Hepatocyte (in vitro differentiated cells): ENCODE measurements at regions not wholly inside any gene's neighbourhood (a gene's known extent, or its start where the extent isn't known, plus 50 kb on each side); places are given as distances from the start of the nearest gene placed in this dataset.

Experiments
- DNase-seq: peaks from one replicate; pipeline ENCODE4 v3.0.0-alpha.2; 2016; ENCODE audit warnings: low spot score
- H2AFZ ChIP-seq: fragments of 200-600 bp; sonication (generic); 2 replicates; pipeline ENCODE4 v1.6.0; 2016; ENCODE audit warnings: antibody characterized with exemption, mild to moderate bottlenecking
- H3K27ac ChIP-seq: fragments of 200-600 bp; sonication (generic); 2 replicates; pipeline ENCODE4 v1.5.1; 2016; ENCODE audit warnings: mild to moderate bottlenecking
- H3K27me3 ChIP-seq: fragments of 200-600 bp; sonication (generic); 2 replicates; pipeline ENCODE4 v1.6.1; 2016
- H3K36me3 ChIP-seq: fragments of 200-600 bp; sonication (generic); replicated peaks from 2 replicates; pipeline ENCODE4 v1.5.1; 2016; ENCODE audit warnings: low read depth; ENCODE audit not compliant: insufficient read depth
- H3K4me1 ChIP-seq: fragments of 200-600 bp; sonication (generic); 2 replicates; pipeline ENCODE4 v1.5.1; 2016; ENCODE audit warnings: mild to moderate bottlenecking, moderate library complexity; ENCODE audit not compliant: insufficient read depth
- H3K4me2 ChIP-seq: fragments of 200-600 bp; sonication (generic); 2 replicates; pipeline ENCODE4 v1.6.0; 2016
- H3K4me3 ChIP-seq: fragments of 200-600 bp; sonication (generic); 2 replicates; pipeline ENCODE4 v1.5.1; 2016; ENCODE audit warnings: mild to moderate bottlenecking
- H3K79me2 ChIP-seq: fragments of 200-600 bp; sonication (generic); 2 replicates; pipeline ENCODE4 v1.6.0; 2017; ENCODE audit warnings: mild to moderate bottlenecking
- H3K9me2 ChIP-seq: fragments of 200-600 bp; sonication (generic); replicated peaks from 2 replicates; pipeline ENCODE4 v1.6.0; 2017; ENCODE audit warnings: mild to moderate bottlenecking; ENCODE audit not compliant: insufficient read depth
- H3K9me3 ChIP-seq: fragments of 200-600 bp; sonication (generic); 2 replicates; pipeline ENCODE4 v1.5.1; 2016; ENCODE audit warnings: low read depth, mild to moderate bottlenecking
- H4K20me1 ChIP-seq: fragments of 200-600 bp; sonication (generic); 2 replicates; pipeline ENCODE4 v1.6.0; 2016; ENCODE audit warnings: mild to moderate bottlenecking; ENCODE audit not compliant: insufficient read depth, poor library complexity, severe bottlenecking
- EZH2 ChIP-seq: fragments of 200-600 bp; sonication (generic); IDR thresholded peaks from 2 replicates; pipeline ENCODE4 v1.6.1; 2016; ENCODE audit warnings: antibody characterized with exemption, mild to moderate bottlenecking, borderline replicate concordance
- EZH2phosphoT487 ChIP-seq: fragments of 200-600 bp; sonication (generic); IDR thresholded peaks from one replicate; pipeline ENCODE4 v1.6.1; 2018; ENCODE audit warnings: antibody characterized with exemption, mild to moderate bottlenecking, low read depth, moderate library complexity; ENCODE audit not compliant: unreplicated experiment, severe bottlenecking
- WGBS: methylation state at CpG from one replicate; pipeline ENCODE4 v1.1.6; 2016; ENCODE audit warnings: low lambda C conversion rate; ENCODE audit errors: missing lambda C conversion rate; 5-methylcytosine and 5-hydroxymethylcytosine counted together
- TF ChIP-seq, protein P1 (sequence below): fragments of 200-600 bp; sonication (generic); IDR thresholded peaks from 2 replicates; pipeline ENCODE4 v1.5.1; 2016; ENCODE audit warnings: antibody characterized with exemption, mild to moderate bottlenecking; ENCODE audit not compliant: poor library complexity

- Histone ChIP-seq H3K4me3 (no peak overlapping the region), H3K4me2 (no peak overlapping the region), H3K9me3 (no peaks in the 10 kb centered on the region), H2AFZ (no peak overlapping the region), H3K36me3 (no peaks in the 10 kb centered on the region), H3K4me1 (peaks cover 3% of the 10 kb centered on the region), H4K20me1 (no peaks in the 10 kb centered on the region), H3K27ac (no peak overlapping the region), H3K27me3 (no peaks in the 10 kb centered on the region), H3K79me2 (no peaks in the 10 kb centered on the region), H3K9me2 (no peaks in the 10 kb centered on the region)
- TF ChIP-seq EZH2 (no peak), EZH2phosphoT487 (no peak)
- TF ChIP-seq, protein P1, sequence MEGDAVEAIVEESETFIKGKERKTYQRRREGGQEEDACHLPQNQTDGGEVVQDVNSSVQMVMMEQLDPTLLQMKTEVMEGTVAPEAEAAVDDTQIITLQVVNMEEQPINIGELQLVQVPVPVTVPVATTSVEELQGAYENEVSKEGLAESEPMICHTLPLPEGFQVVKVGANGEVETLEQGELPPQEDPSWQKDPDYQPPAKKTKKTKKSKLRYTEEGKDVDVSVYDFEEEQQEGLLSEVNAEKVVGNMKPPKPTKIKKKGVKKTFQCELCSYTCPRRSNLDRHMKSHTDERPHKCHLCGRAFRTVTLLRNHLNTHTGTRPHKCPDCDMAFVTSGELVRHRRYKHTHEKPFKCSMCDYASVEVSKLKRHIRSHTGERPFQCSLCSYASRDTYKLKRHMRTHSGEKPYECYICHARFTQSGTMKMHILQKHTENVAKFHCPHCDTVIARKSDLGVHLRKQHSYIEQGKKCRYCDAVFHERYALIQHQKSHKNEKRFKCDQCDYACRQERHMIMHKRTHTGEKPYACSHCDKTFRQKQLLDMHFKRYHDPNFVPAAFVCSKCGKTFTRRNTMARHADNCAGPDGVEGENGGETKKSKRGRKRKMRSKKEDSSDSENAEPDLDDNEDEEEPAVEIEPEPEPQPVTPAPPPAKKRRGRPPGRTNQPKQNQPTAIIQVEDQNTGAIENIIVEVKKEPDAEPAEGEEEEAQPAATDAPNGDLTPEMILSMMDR: no peak
- DNase-seq: no peak
- WGBS: 76% methylated on average over 4 of the region's 4 CpGs
Observed at GRCh38 chr6:126526996-126527606, 187.2 kb downstream of the CENPW start.

- DNase-seq: no peak
- 46% methylated on average over 2 of the region's 2 CpGs for WGBS
- no peaks in the 10 kb centered on the region for H3K79me2 ChIP-seq
- TF ChIP-seq, protein P1: peak; percentile 22
- no peak for TF ChIP-seq EZH2phosphoT487
- H3K36me3 ChIP-seq: no peaks in the 10 kb centered on the region
- H4K20me1 ChIP-seq: no peaks in the 10 kb centered on the region
- H3K4me1 ChIP-seq: peaks cover 3% of the 10 kb centered on the region
- H3K9me2 ChIP-seq: no peaks in the 10 kb centered on the region
- no peak overlapping the region for H2AFZ ChIP-seq
- H3K27ac ChIP-seq: no peak overlapping the region
- no peaks in the 10 kb centered on the region for H3K27me3 ChIP-seq
- no peaks in the 10 kb centered on the region for H3K9me3 ChIP-seq
- H3K4me2 ChIP-seq: no peak overlapping the region
- H3K4me3 ChIP-seq: no peak overlapping the region
Observed at GRCh38 chr6:126529637-126530362, 189.9 kb downstream of the CENPW start.

- Histone ChIP-seq H3K9me3 (no peaks in the 10 kb centered on the region), H2AFZ (no peak overlapping the region), H4K20me1 (no peaks in the 10 kb centered on the region), H3K36me3 (no peaks in the 10 kb centered on the region), H3K4me2 (no peak overlapping the region), H3K4me3 (no peak overlapping the region), H3K27me3 (no peaks in the 10 kb centered on the region), H3K4me1 (peaks cover 3% of the 10 kb centered on the region), H3K27ac (no peak overlapping the region), H3K9me2 (no peaks in the 10 kb centered on the region), H3K79me2 (no peaks in the 10 kb centered on the region)
- DNase-seq: no peak
- TF ChIP-seq, protein P1: no peak
- no peak for TF ChIP-seq EZH2
- no peak for TF ChIP-seq EZH2phosphoT487
Observed at GRCh38 chr6:126530775-126531174, 190.9 kb downstream of the CENPW start.
